ENCODE measurements at regions not wholly inside any gene's neighbourhood (a gene's known extent, or its start where the extent isn't known, plus 50 kb on each side); places are given as distances from the start of the nearest gene placed in this dataset.

DNA sequence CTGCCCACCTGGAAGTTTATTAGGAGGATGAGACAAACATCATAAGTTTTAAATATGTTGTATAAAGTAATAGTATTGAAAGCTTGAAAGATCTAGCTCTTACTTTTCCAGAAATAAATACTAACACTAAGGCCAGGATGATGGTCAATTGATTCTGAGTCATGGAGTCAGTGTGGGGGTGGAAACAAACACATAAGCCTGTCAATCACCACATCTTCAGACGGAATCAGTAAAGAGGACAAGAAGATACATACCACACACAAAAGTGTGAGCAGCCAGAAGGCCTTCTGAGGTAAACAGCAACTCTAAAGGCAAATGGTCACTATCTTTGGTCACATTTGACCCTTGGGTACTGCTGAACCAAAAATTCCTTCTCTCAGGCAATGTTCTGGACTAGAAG is 365.0 kb upstream of the RASGEF1B start:
- TF ChIP-seq CTCF (IDR thresholded peaks at IDR 0.05) = no peak
- TF ChIP-seq POLR2A (IDR thresholded peaks at IDR 0.05) = no peak

All from esophagus squamous epithelium (tissue), 4 donors.